ENCODE measurements at regions not wholly inside any gene's neighbourhood (a gene's known extent, or its start where the extent isn't known, plus 50 kb on each side); places are given as distances from the start of the nearest gene placed in this dataset.
"Not testable (repeated sequence)": the region's sequence is repeated elsewhere in the genome, so short reads cannot be mapped to it uniquely, and the experiment has no call there.

GRCh38 chr1:105272376-105272775 is 1522.7 kb downstream of the AMY1C start:
- WGBS = 97% methylated on average over 8 of the region's 8 CpGs
- H3K4me3 ChIP-seq (ENCODE audit: low read length); H3K9me3 ChIP-seq (ENCODE audit: control insufficient read depth, low read length); ATAC-seq; H3K27me3 ChIP-seq (ENCODE audit: control insufficient read depth, insufficient read depth); H3K4me1 ChIP-seq (ENCODE audit: control insufficient read depth, insufficient read depth, low read length); DNase-seq; intact Hi-C loops (cut with DNase I); H3K27ac ChIP-seq (ENCODE audit: low read length): not testable (repeated sequence)

GRCh38 chr1:105294838-105295237 is 1545.1 kb downstream of the AMY1C start:
- intact Hi-C loops (cut with DNase I) = no loop called here
- no peak for ATAC-seq
- no peak for DNase-seq
- Histone ChIP-seq H3K27ac (ENCODE audit: low read length) (no peak overlapping the region), H3K27me3 (ENCODE audit: control insufficient read depth, insufficient read depth) (no peaks in the 10 kb centered on the region), H3K4me3 (ENCODE audit: low read length) (no peak overlapping the region), H3K9me3 (ENCODE audit: control insufficient read depth, low read length) (no peaks in the 10 kb centered on the region), H3K4me1 (ENCODE audit: control insufficient read depth, insufficient read depth, low read length) (no peaks in the 10 kb centered on the region)
- WGBS = 77% methylated on average over 2 of the region's 2 CpGs

- ATAC-seq (no peak), DNase-seq (no peak)
- H3K4me1 ChIP-seq (ENCODE audit: control insufficient read depth, insufficient read depth, low read length) = no peaks in the 10 kb centered on the region
- H3K9me3 ChIP-seq (ENCODE audit: control insufficient read depth, low read length) = no peaks in the 10 kb centered on the region
- 28% methylated on average over 1 of the region's 1 CpG for WGBS
- H3K4me3 ChIP-seq (ENCODE audit: low read length) = no peak overlapping the region
- intact Hi-C loops (cut with DNase I) = no loop called here
- no peaks in the 10 kb centered on the region for H3K27me3 ChIP-seq (ENCODE audit: control insufficient read depth, insufficient read depth)
- H3K27ac ChIP-seq (ENCODE audit: low read length) = no peak overlapping the region
Observed at GRCh38 chr1:105310063-105310462, 1560.4 kb downstream of the AMY1C start.

- 89% methylated on average over 3 of the region's 3 CpGs for WGBS
- no peak overlapping the region for H3K4me3 ChIP-seq (ENCODE audit: low read length)
- H3K9me3 ChIP-seq (ENCODE audit: control insufficient read depth, low read length) = no peaks in the 10 kb centered on the region
- H3K4me1 ChIP-seq (ENCODE audit: control insufficient read depth, insufficient read depth, low read length) = no peaks in the 10 kb centered on the region
- no peak for DNase-seq
- no peak for ATAC-seq
- H3K27me3 ChIP-seq (ENCODE audit: control insufficient read depth, insufficient read depth) = no peaks in the 10 kb centered on the region
- no peak overlapping the region for H3K27ac ChIP-seq (ENCODE audit: low read length)
- intact Hi-C loops (cut with DNase I) = no loop called here
Observed at GRCh38 chr1:105317976-105318375, 1568.3 kb downstream of the AMY1C start.

- Histone ChIP-seq H3K27me3 (ENCODE audit: control insufficient read depth, insufficient read depth) (no peaks in the 10 kb centered on the region), H3K27ac (ENCODE audit: low read length) (no peak overlapping the region), H3K4me3 (ENCODE audit: low read length) (no peak overlapping the region), H3K9me3 (ENCODE audit: control insufficient read depth, low read length) (no peaks in the 10 kb centered on the region), H3K4me1 (ENCODE audit: control insufficient read depth, insufficient read depth, low read length) (no peaks in the 10 kb centered on the region)
- DNase-seq (no peak), ATAC-seq (no peak)
- WGBS = 48% methylated on average over 1 of the region's 1 CpG
- intact Hi-C loops (cut with DNase I) = no loop called here
Observed at GRCh38 chr1:105326886-105327285, 1577.2 kb downstream of the AMY1C start.

GRCh38 chr1:105337420-105337819 is 1587.7 kb downstream of the AMY1C start:
- H3K27ac ChIP-seq (ENCODE audit: low read length) = no peak overlapping the region
- no peaks in the 10 kb centered on the region for H3K4me1 ChIP-seq (ENCODE audit: control insufficient read depth, insufficient read depth, low read length)
- DNase-seq (no peak), ATAC-seq (no peak)
- intact Hi-C loops (cut with DNase I) = no loop called here
- H3K27me3 ChIP-seq (ENCODE audit: control insufficient read depth, insufficient read depth) = no peaks in the 10 kb centered on the region
- no peaks in the 10 kb centered on the region for H3K9me3 ChIP-seq (ENCODE audit: control insufficient read depth, low read length)
- H3K4me3 ChIP-seq (ENCODE audit: low read length) = no peak overlapping the region

GRCh38 chr1:105343317-105343716 is 1593.6 kb downstream of the AMY1C start:
- intact Hi-C loops (cut with DNase I) = no loop called here
- 87% methylated on average over 2 of the region's 2 CpGs for WGBS
- no peaks in the 10 kb centered on the region for H3K9me3 ChIP-seq (ENCODE audit: control insufficient read depth, low read length)
- no peaks in the 10 kb centered on the region for H3K4me1 ChIP-seq (ENCODE audit: control insufficient read depth, insufficient read depth, low read length)
- DNase-seq (no peak), ATAC-seq (no peak)
- no peak overlapping the region for H3K4me3 ChIP-seq (ENCODE audit: low read length)
- no peak overlapping the region for H3K27ac ChIP-seq (ENCODE audit: low read length)
- no peaks in the 10 kb centered on the region for H3K27me3 ChIP-seq (ENCODE audit: control insufficient read depth, insufficient read depth)

GRCh38 chr1:105359457-105359856 is 1609.8 kb downstream of the AMY1C start:
- intact Hi-C loops (cut with DNase I) = no loop called here
- Histone ChIP-seq H3K27me3 (ENCODE audit: control insufficient read depth, insufficient read depth) (no peaks in the 10 kb centered on the region), H3K4me3 (ENCODE audit: low read length) (no peak overlapping the region), H3K4me1 (ENCODE audit: control insufficient read depth, insufficient read depth, low read length) (no peaks in the 10 kb centered on the region), H3K27ac (ENCODE audit: low read length) (no peak overlapping the region), H3K9me3 (ENCODE audit: control insufficient read depth, low read length) (no peaks in the 10 kb centered on the region)
- 23% methylated on average over 1 of the region's 1 CpG for WGBS
- no peak for DNase-seq
- ATAC-seq = no peak

GRCh38 chr1:105362438-105362837 is 1612.7 kb downstream of the AMY1C start:
- DNase-seq = no peak
- no peak overlapping the region for H3K4me3 ChIP-seq (ENCODE audit: low read length)
- H3K27ac ChIP-seq (ENCODE audit: low read length) = no peak overlapping the region
- no peak for ATAC-seq
- 84% methylated on average over 1 of the region's 1 CpG for whole genome bisulfite sequencing
- H3K4me1 ChIP-seq (ENCODE audit: control insufficient read depth, insufficient read depth, low read length) = no peaks in the 10 kb centered on the region
- no peaks in the 10 kb centered on the region for H3K9me3 ChIP-seq (ENCODE audit: control insufficient read depth, low read length)
- intact Hi-C loops (cut with DNase I) = no loop called here
- H3K27me3 ChIP-seq (ENCODE audit: control insufficient read depth, insufficient read depth) = no peaks in the 10 kb centered on the region

GRCh38 chr1:105368446-105368845 is 1618.7 kb downstream of the AMY1C start:
- Histone ChIP-seq H3K4me1 (ENCODE audit: control insufficient read depth, insufficient read depth, low read length) (no peaks in the 10 kb centered on the region), H3K27ac (ENCODE audit: low read length) (no peak overlapping the region), H3K27me3 (ENCODE audit: control insufficient read depth, insufficient read depth) (no peaks in the 10 kb centered on the region), H3K4me3 (ENCODE audit: low read length) (no peak overlapping the region), H3K9me3 (ENCODE audit: control insufficient read depth, low read length) (no peaks in the 10 kb centered on the region)
- intact Hi-C loops (cut with DNase I) = no loop called here
- 80% methylated on average over 4 of the region's 4 CpGs for WGBS
- ATAC-seq (no peak), DNase-seq (no peak)

- H3K4me1 ChIP-seq (ENCODE audit: control insufficient read depth, insufficient read depth, low read length) = no peaks in the 10 kb centered on the region
Observed at GRCh38 chr1:105373681-105374080, 1624.0 kb downstream of the AMY1C start.

GRCh38 chr1:105386489-105386888 is 1636.8 kb downstream of the AMY1C start:
- Histone ChIP-seq H3K4me3 (ENCODE audit: low read length) (no peak overlapping the region), H3K4me1 (ENCODE audit: control insufficient read depth, insufficient read depth, low read length) (no peaks in the 10 kb centered on the region), H3K27me3 (ENCODE audit: control insufficient read depth, insufficient read depth) (no peaks in the 10 kb centered on the region), H3K9me3 (ENCODE audit: control insufficient read depth, low read length) (no peaks in the 10 kb centered on the region), H3K27ac (ENCODE audit: low read length) (no peak overlapping the region)
- ATAC-seq = peak; percentile 66 to 76
- intact Hi-C loops (cut with DNase I) = no loop called here
- WGBS = 68% methylated on average over 1 of the region's 1 CpG
- no peak for DNase-seq

More at GRCh38 chr1:105373681-105374080, 1624.0 kb downstream of the AMY1C start:
- H3K27ac ChIP-seq (ENCODE audit: low read length) = no peak overlapping the region
- no peaks in the 10 kb centered on the region for H3K9me3 ChIP-seq (ENCODE audit: control insufficient read depth, low read length)
- DNase-seq (no peak), ATAC-seq (no peak)
- 65% methylated on average over 1 of the region's 1 CpG for WGBS
- intact Hi-C loops (cut with DNase I) = no loop called here
- no peak overlapping the region for H3K4me3 ChIP-seq (ENCODE audit: low read length)
- H3K27me3 ChIP-seq (ENCODE audit: control insufficient read depth, insufficient read depth) = no peaks in the 10 kb centered on the region
